NCI-H446 treated with DMSO at 0.1 percent for 48 hours (cell line): ENCODE measurements at regions not wholly inside any gene's neighbourhood (a gene's known extent, or its start where the extent isn't known, plus 50 kb on each side); places are given as distances from the start of the nearest gene placed in this dataset.

Source experiments
- DNase-seq: peaks from one replicate; lab custom pipeline; 2025; lab: John Stamatoyannopoulos, UW

- no peak for DNase-seq
Measured at GRCh38 chr7:142331941-142332340, 74.1 kb upstream of the PRSS58 start.

DNA sequence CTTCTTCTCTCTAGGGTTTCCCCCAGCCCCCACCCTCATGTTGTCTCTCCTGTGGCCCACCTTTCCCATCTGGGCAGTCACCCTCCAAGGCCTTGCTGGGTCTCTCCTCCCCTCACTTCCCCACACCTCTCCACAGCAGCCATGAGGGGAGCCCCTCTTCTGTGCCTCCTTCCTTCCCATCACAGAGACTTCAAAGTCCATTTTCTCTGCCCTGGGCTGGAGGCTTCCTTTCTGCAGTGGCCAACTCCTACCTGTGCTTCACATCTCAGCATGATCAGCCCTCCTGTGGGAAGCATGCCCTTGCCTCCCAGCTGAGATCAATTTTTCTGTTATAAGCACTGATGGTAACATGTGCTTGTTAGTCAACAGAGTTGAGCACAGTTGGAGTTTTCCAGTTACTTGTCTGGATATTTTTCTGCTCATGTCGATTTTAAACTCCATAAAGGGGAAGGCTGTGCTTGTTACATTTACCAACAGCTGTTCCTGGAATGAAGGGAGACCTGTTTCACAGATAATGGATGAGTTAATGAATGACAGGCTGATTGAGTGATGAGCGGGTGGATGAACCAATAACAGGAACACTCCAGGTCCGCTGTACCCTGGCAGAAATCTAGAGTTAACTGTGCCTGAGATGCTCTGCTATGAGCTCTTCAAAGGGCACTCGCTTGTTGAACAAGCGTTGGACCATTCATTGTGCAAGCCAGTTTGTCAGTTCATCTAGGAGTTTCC, 71.4 kb upstream of the PRSS58 start:
- no peak for DNase-seq

GRCh38 chr7:142328551-142328950, 70.7 kb upstream of the PRSS58 start:
- DNase-seq: no peak

DNA sequence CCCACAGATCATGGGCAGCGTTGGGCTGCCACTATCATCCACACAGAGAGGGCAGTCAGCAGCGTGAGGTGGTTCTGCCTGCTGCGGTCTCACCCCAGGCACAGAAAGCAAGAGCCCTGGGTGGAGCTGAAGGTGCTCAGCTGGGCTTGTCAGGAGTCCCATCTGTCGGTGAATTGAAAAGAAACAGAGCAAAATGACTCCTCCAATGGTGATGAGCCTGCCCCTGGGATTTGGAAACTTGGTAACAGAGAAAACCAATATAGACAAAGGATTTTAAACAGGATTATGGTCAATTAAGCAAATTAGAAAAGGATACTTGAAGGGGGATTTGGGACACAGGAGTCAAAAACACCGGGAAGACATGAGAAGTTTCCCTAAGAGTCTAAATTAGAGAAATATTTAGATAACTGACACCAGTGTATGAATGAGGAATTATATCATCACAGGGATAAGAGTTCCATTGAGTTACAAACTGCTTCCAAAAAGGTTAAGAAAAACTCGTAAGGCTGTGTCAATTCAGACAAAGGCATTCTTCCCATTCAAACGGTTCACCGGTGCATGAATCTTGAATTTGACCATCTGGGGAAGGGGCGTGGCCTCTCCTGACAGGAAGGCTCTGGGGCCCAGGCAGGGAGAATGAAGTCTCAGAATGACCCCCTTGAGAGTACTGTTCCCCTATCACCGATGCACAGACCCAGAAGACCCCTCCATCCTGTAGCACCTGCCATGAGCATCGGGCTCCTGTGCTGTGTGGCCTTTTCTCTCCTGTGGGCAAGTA, 70.0 kb upstream of the PRSS58 start:
- DNase-seq: no peak

GRCh38 chr7:142323706-142324105, 65.8 kb upstream of the PRSS58 start:
- DNase-seq: no peak

DNA sequence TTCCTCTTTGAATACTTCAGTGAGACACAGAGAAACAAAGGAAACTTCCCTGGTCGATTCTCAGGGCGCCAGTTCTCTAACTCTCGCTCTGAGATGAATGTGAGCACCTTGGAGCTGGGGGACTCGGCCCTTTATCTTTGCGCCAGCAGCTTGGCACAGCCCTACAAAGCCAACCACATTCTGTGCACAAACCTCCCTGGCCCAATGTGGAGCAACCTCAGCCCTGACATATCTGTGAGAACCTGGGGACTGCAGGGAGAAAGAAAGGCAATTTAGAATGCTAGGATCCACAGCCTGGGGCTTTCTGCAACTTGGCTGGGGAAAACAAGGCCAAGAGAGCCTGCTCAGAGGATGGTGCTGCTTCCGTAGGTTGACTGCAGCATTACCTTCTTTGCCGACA, 63.5 kb upstream of the PRSS58 start:
- no peak for DNase-seq

DNA sequence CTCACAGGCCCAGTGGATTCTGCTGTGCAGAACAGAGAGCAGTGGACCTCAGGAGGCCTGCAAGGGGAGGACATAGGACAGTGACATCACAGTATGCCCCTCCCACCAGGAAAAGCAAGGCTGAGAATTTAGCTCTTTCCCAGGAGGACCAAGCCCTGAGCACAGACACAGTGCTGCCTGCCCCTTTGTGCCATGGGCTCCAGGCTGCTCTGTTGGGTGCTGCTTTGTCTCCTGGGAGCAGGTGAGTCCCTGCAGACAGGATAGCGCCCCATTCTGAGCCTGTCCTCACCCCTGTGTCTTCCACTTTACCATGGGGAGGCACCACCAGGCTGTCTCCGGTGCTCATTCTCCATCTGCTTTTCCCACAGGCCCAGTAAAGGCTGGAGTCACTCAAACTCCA, 63.0 kb upstream of the PRSS58 start:
- no peak for DNase-seq

GRCh38 chr7:142319970-142320369, 62.1 kb upstream of the PRSS58 start:
- no peak for DNase-seq

DNA sequence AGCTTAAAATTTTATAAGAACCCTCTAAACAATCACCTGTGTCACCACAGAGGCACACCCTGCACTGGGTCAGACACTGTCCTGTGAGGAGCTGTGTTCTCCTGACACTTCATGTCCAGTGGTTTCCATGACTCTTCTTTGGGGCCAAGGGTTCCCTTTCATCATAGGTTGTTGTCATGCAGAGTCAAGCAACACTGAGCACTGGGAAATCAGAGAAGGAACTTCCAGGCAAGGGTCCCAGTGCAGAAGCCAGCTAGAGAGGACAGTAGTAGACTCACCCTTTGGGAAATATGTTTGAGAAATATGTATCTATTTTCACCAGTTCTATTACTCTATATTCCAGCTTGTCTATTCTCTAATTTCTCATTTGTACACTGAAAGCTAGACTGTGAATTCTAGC, 56.4 kb upstream of the PRSS58 start:
- no peak for DNase-seq

DNA sequence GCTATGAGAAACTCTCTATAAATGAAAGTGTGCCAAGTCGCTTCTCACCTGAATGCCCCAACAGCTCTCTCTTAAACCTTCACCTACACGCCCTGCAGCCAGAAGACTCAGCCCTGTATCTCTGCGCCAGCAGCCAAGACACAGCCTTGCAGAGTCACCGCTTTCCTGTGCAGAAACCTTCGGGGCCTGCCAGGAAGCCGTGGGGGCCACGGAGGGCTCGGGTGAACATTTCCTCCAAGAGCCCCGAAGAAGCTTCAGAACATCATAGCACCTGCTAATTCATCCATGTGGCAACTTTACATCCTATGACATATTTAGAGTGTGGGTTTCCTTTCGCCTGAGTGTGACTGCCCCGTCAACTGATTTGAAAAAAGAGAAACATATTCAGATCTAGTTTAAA, 55.7 kb upstream of the PRSS58 start:
- DNase-seq: no peak

GRCh38 chr7:142311876-142312275, 54.0 kb upstream of the PRSS58 start:
- DNase-seq: no peak

GRCh38 chr7:142308918-142309317, 51.1 kb upstream of the PRSS58 start:
- no peak for DNase-seq

GRCh38 chr7:142308326-142308725, 50.5 kb upstream of the PRSS58 start:
- no peak for DNase-seq
